Renal pelvis (tissue), 1 donor: ENCODE measurements at regions not wholly inside any gene's neighbourhood (a gene's known extent, or its start where the extent isn't known, plus 50 kb on each side); places are given as distances from the start of the nearest gene placed in this dataset.

ENCODE experiments used
- DNase-seq: peaks from one replicate; pipeline ENCODE4 v3.0.0-alpha.2; 2013

DNA sequence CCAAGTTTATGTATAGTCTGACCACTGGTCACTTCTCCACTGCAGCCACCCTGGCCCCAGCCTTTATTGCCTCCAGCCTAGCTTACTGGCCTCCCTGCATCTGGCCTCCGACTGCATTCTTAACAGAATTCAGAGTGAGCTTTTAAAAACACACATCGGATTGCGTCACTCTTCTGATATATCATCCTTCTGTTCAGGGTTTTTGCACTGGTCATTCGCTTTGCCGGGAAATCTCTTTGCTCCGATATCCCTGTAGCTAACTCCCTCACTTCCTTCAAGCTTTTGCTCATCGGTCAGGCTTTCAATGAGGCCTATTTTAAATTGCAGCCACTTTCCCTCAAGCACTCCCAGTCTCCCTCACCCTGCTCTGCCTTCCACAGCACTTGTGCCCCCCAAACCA is 101.6 kb upstream of the DLX2 start:
- DNase-seq, result no peak

DNA sequence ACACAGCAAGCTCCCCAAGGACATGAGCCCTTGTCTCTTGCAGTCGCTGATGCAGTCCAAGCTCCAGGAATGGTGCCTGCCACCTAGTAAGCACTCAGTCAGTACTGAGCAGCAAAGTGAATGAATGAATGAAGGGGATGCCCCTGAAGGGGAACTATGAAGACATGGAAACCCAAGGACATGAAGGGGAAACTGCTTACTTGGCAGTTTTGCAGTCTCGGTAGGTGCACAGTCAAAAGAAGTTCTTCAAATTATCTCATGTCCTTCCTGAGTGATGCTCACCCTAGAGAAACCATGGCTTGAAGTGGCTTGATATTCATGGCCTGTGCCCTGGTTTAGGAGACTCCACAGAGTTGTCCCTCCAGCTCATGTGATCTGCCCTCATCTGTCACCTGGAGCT is 102.1 kb upstream of the DLX2 start:
- DNase-seq, result no peak

DNA sequence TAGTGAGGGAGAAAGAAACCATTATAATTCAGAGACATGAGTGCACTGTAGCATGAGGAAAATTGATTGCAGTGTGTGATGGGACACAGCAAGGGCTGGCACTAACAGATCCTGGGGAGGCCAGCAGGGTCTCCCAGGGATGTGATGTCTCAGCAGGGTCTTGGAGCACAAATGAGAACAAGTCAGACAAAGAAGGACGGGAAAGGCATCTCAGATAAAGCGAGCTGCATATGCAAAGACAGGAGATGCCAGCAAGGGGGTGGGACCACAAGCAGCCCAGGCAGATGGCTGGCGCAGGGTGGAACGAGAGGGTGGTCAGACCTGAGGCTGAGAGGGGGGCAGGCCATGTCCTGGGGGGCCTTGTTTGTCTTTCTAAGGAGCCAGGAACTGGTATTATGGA is 102.6 kb upstream of the DLX2 start:
- DNase-seq, result no peak

DNA sequence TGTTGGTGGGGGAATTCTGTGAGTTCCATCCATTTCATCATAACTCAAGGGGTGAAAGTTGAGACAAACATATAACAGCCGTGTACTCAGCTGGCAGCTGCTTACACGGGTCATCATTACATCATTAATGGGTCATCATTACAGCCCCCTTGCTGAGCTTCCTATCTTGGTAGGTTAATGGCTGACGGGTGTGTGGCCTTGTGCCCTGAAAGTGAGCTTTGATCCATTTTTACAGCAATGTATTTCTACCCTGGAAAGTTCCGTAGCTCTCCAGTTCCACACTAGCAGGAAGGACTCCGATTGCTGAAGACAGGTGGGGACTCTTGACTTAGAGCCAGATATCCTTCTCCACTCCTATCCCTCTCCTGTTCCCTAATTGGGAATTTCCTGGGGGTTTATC is 105.2 kb upstream of the DLX2 start:
- DNase-seq, result no peak

DNA sequence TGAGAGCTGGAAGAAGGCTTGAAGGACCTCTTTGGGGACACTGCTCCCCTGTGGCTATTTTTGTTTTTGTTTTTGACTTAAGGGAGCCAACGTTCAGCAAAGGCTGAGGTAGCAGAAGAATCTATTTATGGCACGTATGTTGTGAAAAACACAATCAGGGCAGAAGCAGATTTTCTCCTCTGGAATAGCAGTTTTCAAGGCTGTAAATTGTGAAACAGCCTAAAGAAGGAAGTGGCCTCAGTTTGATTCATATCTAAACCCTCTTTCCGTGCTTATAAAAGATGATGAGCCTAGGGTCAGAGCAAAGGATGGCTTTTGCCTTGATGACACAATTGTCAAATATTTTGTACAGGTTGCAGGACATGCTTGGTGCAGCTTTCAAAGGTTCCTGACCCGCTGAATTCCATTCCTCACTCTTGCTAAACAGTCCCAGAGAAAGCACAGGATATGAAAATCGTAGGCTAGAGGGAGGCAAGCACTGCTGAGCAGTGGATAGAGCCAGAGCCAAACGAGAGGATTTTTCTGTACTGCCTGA is 106.2 kb upstream of the DLX2 start:
- no peak for DNase-seq

DNA sequence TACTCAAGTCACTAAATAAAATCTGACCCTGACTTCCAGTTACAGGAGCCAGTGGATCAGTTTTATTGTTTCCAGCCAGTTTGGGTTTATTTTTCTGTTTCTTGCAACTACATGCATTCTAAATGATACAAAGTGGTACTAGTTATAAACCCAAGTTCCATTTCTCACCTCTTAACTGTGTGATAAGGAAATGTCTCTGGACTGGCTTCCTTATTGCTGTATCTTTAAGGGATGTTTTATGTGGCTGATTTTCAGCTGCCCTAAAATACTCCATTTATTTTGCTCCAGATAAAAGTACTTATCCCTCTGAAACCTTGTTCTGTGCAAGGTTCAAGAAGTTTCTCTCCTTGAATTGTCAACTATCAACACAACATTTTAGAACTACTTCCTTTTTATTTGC is 107.9 kb upstream of the DLX2 start:
- DNase-seq, result no peak

DNA sequence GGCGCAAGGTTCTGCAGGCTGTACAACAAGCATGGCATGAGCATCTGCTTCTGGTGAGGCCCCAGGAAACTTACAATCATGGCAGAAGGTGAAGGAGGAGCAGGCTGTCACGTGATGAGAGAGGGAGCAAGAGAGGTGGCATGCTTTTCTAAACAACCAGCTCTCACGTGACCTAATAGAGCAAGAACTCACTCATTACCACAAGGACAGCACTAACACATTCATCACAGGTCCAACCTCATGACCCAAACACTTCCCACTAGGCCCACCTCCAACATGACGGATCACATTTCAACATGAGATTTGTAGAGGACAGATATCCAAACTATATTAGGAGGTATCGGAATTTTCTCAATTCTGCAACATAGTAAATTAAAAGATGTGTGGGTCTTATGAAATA is 108.8 kb upstream of the DLX2 start:
- no peak for DNase-seq

DNA sequence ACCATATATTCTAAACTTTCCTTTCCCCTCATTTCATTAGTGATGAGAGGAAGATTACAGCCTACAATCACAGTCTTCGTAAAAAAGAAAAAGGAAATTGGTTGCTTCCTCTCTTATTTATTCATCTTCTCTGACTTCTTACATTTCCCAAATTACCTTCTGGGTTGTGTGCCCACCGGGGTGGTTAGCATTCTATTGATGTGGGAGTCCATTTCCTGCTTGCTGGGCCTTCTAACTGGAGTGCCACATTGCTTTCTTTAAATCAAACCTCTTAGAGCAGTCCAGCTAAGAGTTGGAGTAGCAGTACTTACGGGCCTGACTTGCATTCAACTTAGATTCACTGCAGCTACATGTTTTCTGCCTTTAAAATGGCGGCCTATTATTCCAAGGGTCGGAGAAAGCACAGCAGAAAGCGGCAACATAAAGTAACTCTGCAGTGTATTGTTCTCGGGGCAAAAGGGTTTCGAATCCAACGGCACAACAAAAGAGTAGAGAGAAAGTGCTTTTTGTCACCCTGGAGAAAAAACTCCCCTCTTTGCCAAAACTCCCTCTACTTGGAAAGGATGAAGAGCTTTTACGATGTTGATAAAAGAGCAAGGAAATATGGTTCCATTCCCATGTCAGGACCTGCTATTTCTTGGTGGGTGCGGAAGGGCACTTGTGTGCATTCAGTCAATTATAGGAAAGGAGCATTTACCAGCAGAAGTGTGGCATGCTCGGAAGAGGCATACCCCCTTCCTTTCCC is 110.6 kb upstream of the DLX2 start:
- no peak for DNase-seq

DNA sequence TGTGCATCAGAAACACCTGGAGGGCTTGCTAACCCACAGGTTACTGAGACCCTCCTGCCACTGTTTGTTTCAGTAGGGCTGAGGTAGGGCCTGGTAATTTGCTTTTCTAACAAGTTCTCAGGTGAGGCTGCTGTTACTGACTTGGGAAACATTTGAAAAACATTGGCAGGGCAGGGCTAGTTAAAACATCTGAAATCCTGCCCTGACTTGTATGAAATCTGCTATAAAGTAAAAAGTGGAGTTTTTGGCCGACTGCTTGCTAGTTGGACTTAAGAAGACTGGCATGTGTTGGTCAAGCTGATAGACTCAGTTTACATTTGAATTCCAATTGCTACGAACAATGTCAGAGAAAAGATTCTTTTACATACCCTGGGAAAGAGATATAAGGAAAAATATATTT is 111.6 kb upstream of the DLX2 start:
- no peak for DNase-seq

DNA sequence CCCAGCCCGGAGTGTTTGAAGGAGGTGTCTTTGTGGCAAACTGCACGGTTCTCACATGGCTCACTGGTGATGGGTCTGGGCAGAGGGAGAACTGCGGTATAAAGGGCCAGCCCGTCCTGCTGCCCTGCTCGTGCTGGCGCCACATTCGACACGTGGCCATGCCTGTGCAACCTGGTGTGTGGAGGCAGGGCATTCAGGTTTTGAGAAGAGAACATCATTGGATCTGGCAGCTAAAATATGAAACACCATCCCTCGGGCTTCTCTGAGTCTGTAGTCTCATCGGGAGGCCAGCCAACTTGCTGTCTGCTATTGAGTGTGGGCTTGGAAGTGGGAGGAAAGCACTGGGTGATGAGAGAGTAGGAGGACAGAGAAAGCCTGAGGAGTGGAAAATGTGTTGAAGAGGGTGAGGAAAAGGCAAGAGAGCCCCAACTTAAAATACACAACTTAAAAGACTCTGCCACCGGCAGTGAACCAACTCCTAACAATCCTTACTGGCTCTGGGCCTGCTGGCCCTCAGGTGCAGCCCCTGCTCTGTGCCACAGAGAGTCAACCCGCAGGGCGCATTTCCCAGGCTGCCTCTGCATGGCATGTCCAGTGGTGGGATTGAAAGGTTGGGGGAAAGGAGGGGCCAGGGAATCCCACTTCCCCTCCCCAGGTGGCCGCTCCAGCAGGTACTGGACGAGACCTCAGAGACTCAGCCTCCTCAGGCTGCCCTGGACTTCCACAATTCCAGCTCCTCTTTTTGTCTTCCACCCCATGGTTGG is 112.7 kb upstream of the DLX2 start:
- no peak for DNase-seq

DNA sequence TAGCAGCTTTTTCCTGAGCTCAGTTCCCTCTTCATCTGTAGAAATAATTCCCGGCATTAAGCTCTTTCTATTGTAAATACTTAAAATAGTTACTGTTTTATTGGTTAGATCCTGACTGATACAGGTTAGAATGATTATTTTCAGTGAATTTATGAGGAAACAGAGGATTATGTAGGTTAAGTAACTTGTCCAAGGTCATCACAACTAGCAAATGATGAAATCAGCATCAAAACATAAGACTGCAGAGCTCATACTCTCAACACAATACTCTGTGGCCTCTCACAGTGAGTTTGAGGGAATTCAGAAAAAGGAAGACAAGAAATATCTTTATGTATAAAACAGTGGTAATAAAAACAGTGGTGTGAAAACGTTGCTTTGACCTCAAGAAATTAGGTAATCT is 113.2 kb upstream of the DLX2 start:
- no peak for DNase-seq

DNA sequence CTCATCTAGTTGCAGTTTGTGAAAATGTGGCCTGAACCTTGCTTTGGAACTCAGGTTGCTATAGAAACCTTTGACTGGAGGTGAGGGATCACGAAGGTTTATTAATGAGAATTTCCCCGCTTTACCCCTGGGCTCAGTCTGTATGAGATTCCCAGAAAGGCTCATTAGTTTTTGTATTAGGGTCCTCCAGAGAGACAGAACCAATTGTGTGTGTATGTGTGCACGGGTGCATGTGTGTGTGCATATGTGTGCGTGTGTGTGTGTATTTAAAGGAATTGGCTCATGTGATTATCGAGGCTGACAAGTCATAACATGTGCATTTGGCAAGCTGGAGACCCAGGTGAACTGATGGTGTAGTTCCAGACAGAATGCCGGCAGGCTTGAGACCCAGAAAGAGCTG is 113.8 kb upstream of the DLX2 start:
- no peak for DNase-seq

DNA sequence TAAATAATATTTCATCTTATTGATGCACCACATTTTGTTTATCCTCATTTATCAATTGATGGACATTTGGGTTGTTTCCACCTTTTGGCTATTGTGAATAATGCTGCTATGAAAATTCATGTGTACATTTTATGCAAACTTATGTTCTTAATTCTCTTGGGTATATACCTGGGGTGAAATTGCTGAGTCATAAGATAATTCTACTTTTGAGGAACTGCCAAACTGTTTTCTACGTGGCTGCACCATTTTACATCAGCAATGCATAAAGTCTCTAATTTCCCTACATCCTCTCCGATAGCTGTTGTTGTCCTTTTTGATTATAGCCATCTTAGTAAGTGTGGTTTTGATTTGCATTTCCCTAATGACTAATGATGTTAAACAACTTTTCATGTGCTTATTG is 116.5 kb upstream of the DLX2 start:
- no peak for DNase-seq

DNA sequence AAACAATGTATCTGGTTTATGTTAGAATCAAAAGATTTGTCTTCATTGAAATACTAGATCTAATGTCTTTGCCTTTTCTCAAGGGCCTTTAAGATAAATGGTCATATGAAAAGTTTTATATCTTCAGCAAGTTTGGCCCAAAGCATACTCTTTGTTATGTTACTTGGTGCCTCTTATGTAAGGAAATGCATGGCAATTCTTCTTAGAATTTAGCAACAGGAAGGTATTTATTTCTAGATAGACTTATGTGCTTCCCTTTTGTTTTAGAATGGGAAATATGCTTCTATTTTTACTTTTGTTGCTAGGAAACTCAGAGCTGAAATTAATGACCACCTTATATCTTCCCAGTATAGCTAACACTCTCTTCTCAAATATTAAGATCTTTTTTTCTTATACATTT is 117.4 kb upstream of the DLX2 start:
- no peak for DNase-seq

DNA sequence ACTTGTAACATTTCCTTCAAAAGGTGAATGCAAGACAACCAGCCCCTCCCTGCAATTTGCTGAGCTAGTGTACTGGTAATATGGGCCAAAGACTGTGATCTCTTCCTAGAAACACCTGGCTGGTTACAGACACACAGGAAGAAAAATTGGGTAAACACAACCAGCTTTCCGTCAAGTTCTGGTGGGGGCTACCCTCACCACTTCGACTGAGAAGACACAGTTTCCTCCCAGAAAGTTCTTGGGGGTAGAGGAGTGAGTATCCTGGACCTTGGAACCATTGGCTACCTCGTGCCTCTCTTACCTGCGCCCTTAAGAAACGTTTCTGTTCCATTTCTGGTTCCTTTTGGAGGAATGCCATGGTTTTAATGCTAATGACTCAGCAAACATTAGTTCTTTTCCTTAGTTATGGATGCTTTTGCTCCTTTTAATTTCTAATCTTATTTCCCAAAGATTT is 120.9 kb upstream of the DLX2 start:
- DNase-seq, result no peak

DNA sequence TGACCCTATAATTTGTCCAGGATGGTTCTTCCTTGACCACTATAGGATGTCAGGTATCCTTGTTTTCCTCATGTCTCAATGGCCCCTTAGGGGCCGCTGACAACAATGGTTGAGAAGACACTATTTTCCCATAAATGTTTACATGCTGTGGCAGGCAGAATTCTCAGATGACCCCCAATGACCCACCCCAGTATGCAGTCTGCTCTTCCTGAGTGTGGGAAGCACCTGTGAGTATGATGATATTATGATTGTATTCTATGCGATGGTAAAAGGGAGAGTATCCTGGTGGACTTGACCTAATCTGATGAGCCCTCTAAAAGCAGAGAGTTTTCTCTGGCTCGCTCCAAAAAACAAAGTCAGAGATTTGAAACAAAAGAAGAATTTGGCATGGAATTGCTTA is 123.1 kb upstream of the DLX2 start:
- DNase-seq, result no peak

DNA sequence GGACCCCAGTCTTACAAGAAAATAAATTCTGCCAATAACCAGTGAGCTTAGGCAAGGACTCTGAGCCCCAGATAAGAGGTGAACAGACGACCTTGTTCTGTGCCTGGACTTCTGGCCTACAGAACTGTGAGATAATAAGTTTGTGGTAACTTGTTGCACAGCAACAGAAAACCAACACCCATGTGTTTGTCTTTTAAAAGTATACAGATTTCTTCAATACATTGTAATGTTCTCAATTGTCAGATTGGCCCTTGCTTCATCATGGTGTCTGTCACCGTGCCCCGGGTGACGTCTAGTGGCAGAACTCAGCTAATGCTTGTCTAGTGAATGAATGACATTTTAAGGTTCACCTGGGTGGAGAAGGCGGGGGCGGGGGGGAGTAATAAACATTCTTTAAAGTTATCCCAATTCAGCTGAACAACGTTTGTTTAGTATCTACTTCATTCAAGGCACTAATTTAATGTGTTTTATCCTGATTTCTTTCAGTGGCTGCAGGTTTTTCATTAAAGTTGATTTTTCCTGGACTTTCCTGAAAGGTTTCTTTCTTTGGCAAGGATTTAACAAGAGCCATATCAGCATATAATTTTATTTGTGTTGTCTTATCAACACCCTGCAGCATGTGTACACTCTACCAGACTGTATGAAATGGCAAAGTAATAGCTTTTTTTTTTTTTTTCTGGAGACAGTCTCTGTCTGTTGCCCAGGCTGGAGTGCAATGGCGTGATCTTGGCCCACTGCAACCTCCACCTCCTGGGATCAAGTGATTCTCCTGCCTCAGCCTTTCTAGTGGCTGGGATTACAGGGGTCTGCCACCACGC is 123.8 kb upstream of the DLX2 start:
- no peak for DNase-seq

DNA sequence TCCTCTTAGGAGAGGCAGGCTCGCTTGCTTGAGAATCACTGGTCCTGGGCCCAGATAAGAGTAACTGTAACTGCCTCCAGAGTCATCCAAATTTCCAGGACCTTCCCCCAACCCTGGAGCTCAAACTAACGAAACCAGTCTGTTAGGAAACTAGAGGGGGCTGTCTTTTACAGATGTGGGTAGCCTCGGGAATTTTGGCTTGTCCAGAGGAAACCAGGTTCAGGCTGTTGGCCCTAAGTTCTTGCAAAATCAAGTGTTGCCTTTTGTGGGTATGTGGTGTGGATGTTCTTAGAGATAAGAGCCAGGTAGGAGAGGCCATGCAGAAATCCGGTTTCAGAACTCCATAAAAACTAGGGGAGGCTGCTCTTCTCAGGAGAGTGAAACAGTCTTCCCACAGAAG is 125.0 kb upstream of the DLX2 start:
- no peak for DNase-seq

DNA sequence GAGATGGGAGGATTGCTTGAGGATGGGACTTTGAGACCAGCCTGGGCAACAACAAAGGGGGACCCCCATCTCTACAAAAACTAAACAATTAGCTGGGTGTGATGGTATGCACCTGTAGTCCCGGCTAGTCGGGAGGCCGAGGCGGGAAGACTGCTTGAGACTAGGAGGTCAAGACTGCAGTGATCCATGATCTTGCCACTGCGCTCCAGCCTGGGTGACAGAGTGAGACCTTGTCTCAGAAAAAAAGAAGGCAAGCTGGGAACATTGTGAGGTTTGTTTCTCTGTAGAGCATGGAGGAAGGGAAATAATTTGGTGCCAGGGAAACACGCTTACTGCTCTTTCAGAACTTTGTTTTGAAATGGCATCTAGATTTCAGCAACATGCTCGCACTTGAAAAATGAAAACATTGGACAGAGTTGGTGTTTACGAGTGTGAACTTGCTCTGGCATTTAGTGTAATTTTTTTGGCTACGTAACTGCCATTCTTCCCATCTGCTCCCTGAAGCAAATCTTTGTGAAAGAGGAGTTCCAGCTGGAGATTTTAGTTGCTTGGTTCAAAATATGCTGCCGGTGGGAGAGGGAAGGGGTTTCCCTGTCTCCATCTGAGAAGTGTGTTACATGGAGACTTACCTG is 125.6 kb upstream of the DLX2 start:
- DNase-seq, result peak; percentile 39

DNA sequence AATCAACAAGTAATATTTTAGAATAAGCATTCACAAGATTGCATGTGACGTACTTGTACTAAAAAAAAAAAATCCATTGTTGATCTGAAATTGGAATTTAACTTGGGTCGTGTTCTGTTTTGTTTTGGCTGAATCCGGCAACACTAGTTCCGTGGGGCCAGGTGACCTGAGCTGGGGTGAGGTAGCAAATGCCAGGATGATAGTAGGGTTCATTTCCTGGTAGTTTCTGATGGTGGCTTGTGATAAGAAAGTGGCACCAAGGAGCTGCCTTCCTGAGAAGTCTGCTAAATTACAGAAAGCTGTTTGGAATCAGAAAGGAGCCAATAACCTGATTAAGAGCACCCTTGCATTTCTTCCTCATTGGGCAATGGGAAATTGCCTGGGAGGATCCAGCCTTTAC is 126.4 kb upstream of the DLX2 start:
- no peak for DNase-seq

DNA sequence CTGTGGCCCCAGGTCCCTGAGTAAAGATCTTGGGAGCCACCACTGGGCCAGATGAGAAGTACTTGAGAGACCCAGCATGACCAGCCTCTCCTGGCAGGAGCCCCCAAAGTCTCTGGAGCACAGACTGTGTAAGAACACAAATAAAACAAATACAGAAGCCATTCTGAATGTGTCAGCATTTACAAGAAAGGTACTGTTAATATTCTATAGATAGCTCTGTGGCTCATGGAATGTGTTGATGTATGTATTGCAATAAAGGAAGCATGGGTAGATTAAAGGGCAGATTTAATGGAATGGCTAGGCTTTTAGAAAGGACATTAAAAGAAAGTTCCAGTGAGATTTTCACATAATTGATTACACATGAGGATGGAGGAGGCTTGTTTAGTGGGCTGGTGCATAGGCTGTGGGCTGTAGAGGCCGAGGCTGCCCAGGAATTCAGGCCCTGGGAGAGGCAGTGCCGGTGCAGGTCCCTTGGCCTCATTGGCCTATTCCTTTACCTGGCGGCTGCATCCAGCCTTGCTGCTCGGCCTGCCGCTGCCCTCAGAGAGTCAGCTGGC is 127.7 kb upstream of the DLX2 start:
- no peak for DNase-seq

DNA sequence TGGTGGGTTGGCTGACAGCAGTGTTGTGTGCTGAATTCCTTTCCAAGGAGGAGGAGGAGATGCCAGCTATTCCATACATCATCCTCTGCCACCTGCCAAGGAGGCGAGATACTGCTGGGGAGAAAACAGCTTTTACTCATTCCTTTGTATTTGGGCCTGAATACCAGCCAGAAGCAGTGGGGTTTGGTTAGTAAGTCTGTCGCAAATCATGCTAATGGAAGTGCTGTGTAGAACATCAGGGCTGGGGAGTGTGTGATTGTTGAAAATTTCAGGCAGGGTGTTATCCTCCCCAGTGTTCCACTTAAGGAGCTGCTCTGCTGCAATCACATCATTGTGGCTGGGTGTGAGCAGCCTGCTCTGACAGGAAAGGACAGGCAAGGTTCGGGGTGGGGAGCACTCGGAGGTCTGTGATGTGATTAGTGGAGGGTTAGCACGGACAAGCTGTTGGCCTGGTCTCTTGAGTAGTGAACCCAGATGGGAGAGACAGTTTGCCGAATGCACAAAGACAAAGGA is 128.2 kb upstream of the DLX2 start:
- peak; percentile 46 for DNase-seq
